ENCODE measurements at regions not wholly inside any gene's neighbourhood (a gene's known extent, or its start where the extent isn't known, plus 50 kb on each side); places are given as distances from the start of the nearest gene placed in this dataset.

- 36 to 50% methylated on average over 4 to 7 of the region's 7 CpGs for WGBS, 2 donors (ENCODE audit: low coverage in 1 of 2)
- peak; percentile 60 for DNase-seq
- in situ Hi-C loops (cut with MboI; ENCODE audit: low pct_ligation_motif_present in 1 of 4, low pct_unique_long_range_greater_than_20kb in 1 of 4, low sequenced_read_pairs in 3 of 4), result loop anchor here in 1 of 4 donors (10.0 kb wide), 1 partner anchor 110 kb away; no protein-coding TSS in a partner anchor
- H3K4me3 ChIP-seq, result peak overlapping the region in 1 of 4 donors; percentile 10
- TF ChIP-seq POLR2A (IDR thresholded peaks at IDR 0.05) (peak; percentile 5), POLR2AphosphoS5 (IDR thresholded peaks at IDR 0.05) (no peak), CTCF (IDR thresholded peaks at IDR 0.05) (peak; percentile 25 to 84 (median 47)), EP300 (IDR thresholded peaks at IDR 0.05; ENCODE audit: low read depth) (no peak)
- no peaks in the 10 kb centered on the region for H3K36me3 ChIP-seq
- intact Hi-C loops (cut with DNase I; ENCODE audit: low total_unique reads), result no loop called here
- no peaks in the 10 kb centered on the region for H3K27me3 ChIP-seq
- H3K27ac ChIP-seq, result peak overlapping the region; percentile 70 to 77 (median 75)
- H3K4me1 ChIP-seq, result peaks cover 0 to 23% (median 19%) of the 10 kb centered on the region in 4 donors
- no peaks in the 10 kb centered on the region for H3K9me3 ChIP-seq
These were observed 186.5 kb upstream of the WWC1 start for GRCh38 chr5:168104811-168105481.

- in situ Hi-C loops (cut with MboI; ENCODE audit: low pct_ligation_motif_present in 1 of 4, low pct_unique_long_range_greater_than_20kb in 1 of 4, low sequenced_read_pairs in 3 of 4), result loop anchor here in 1 of 4 donors (10.0 kb wide), 1 partner anchor 109 kb away; no protein-coding TSS in a partner anchor
- Histone ChIP-seq H3K27ac (peak overlapping the region in 2 of 4 donors; percentile 77), H3K9me3 (no peaks in the 10 kb centered on the region), H3K27me3 (no peaks in the 10 kb centered on the region), H3K36me3 (no peaks in the 10 kb centered on the region), H3K4me3 (no peak overlapping the region), H3K4me1 (peaks cover 0 to 23% (median 19%) of the 10 kb centered on the region in 4 donors)
- DNase-seq, result no peak
- WGBS, 2 donors (ENCODE audit: low coverage in 1 of 2), result 62 to 64% methylated on average over 5 to 8 of the region's 8 CpGs
- TF ChIP-seq POLR2A (IDR thresholded peaks at IDR 0.05), result no peak
- TF ChIP-seq POLR2AphosphoS5 (IDR thresholded peaks at IDR 0.05), result no peak
- TF ChIP-seq CTCF (IDR thresholded peaks at IDR 0.05), result no peak
- TF ChIP-seq EP300 (IDR thresholded peaks at IDR 0.05; ENCODE audit: low read depth), result no peak
- intact Hi-C loops (cut with DNase I; ENCODE audit: low total_unique reads), result no loop called here
These were observed 185.3 kb upstream of the WWC1 start for GRCh38 chr5:168106008-168106761.

GRCh38 chr5:168109441-168109840 is 182.0 kb upstream of the WWC1 start:
- 89% methylated on average over 5 of the region's 5 CpGs; no CpG with 5 or more reads in 1 of the 2 donors for WGBS, 2 donors (ENCODE audit: low coverage in 1 of 2)
- H3K4me3 ChIP-seq, result no peak overlapping the region
- H3K4me1 ChIP-seq, result peaks cover 0 to 13% (median 10%) of the 10 kb centered on the region in 4 donors
- no peak for DNase-seq
- in situ Hi-C loops (cut with MboI; ENCODE audit: low pct_ligation_motif_present in 1 of 4, low pct_unique_long_range_greater_than_20kb in 1 of 4, low sequenced_read_pairs in 3 of 4) (loop anchor here in 1 of 4 donors (10.0 kb wide), 1 partner anchor 105 kb away; no protein-coding TSS in a partner anchor), intact Hi-C loops (cut with DNase I; ENCODE audit: low total_unique reads) (no loop called here)
- no peak for TF ChIP-seq CTCF (IDR thresholded peaks at IDR 0.05)
- TF ChIP-seq EP300 (IDR thresholded peaks at IDR 0.05; ENCODE audit: low read depth), result no peak
- no peak for TF ChIP-seq POLR2A (IDR thresholded peaks at IDR 0.05)
- TF ChIP-seq POLR2AphosphoS5 (IDR thresholded peaks at IDR 0.05), result no peak
- no peaks in the 10 kb centered on the region for H3K9me3 ChIP-seq
- no peak overlapping the region for H3K27ac ChIP-seq
- H3K27me3 ChIP-seq, result no peaks in the 10 kb centered on the region
- H3K36me3 ChIP-seq, result no peaks in the 10 kb centered on the region

GRCh38 chr5:168110384-168110783 is 181.1 kb upstream of the WWC1 start:
- TF ChIP-seq POLR2A (IDR thresholded peaks at IDR 0.05), result no peak
- no peak for TF ChIP-seq EP300 (IDR thresholded peaks at IDR 0.05; ENCODE audit: low read depth)
- no peak for TF ChIP-seq CTCF (IDR thresholded peaks at IDR 0.05)
- no peak for TF ChIP-seq POLR2AphosphoS5 (IDR thresholded peaks at IDR 0.05)
- H3K36me3 ChIP-seq, result no peaks in the 10 kb centered on the region
- no peak for DNase-seq
- H3K27me3 ChIP-seq, result no peaks in the 10 kb centered on the region
- H3K9me3 ChIP-seq, result no peaks in the 10 kb centered on the region
- WGBS, 2 donors (ENCODE audit: low coverage in 1 of 2), result 88 to 89% methylated on average over 5 of the region's 5 CpGs
- H3K27ac ChIP-seq, result no peak overlapping the region
- peaks cover 0 to 7% (median 3%) of the 10 kb centered on the region in 4 donors for H3K4me1 ChIP-seq
- in situ Hi-C loops (cut with MboI; ENCODE audit: low pct_ligation_motif_present in 1 of 4, low pct_unique_long_range_greater_than_20kb in 1 of 4, low sequenced_read_pairs in 3 of 4), result loop anchor here in 1 of 4 donors (10.0 kb wide), 1 partner anchor 104 kb away; no protein-coding TSS in a partner anchor
- H3K4me3 ChIP-seq, result no peak overlapping the region
- intact Hi-C loops (cut with DNase I; ENCODE audit: low total_unique reads), result no loop called here

All from transverse colon (tissue), 4 donors.